ENCODE measurements at regions not wholly inside any gene's neighbourhood (a gene's known extent, or its start where the extent isn't known, plus 50 kb on each side); places are given as distances from the start of the nearest gene placed in this dataset.

- H3K27ac ChIP-seq (ENCODE audit: low read length), result no peak overlapping the region
- H2AFZ ChIP-seq (ENCODE audit: low read length), result 0 out of 2 replicates have a peak overlapping the region, but pooled peaks have one; percentile 15
- POLR2A ChIA-PET (ENCODE audit: unreplicated experiment), result no interaction called here
- CTCF ChIA-PET, result no interaction called here
- H3K4me3 ChIP-seq (ENCODE audit: low read length), result no peak overlapping the region
- H3K9me3 ChIP-seq (ENCODE audit: low read length), result no peaks in the 10 kb centered on the region
- no peaks in the 10 kb centered on the region for H3K9me2 ChIP-seq (replicated peaks; ENCODE audit: low read length)
- H3K27me3 ChIP-seq (ENCODE audit: low read length), result no peaks in the 10 kb centered on the region
- ATAC-seq, result no peak
- no peaks in the 10 kb centered on the region for H3K79me2 ChIP-seq (ENCODE audit: low read length)
- DNase-seq, result no peak
- H3K4me2 ChIP-seq (ENCODE audit: low read length), result peak overlapping the region; percentile 42; the same call in 1 of the 2 replicates
- no peaks in the 10 kb centered on the region for H4K20me1 ChIP-seq (ENCODE audit: low read length)
- H3K9ac ChIP-seq (ENCODE audit: low read length), result no peak overlapping the region
- H3F3A ChIP-seq (ENCODE audit: low read length, unreplicated experiment), result no peaks in the 10 kb centered on the region
- no peak for TF ChIP-seq CTCF (conservative IDR thresholded peaks at IDR 0.05; ENCODE audit: low read depth, low read length)
- TF ChIP-seq EZH2phosphoT487 (IDR thresholded peaks at IDR 0.05; ENCODE audit: borderline replicate concordance, low read length), result no peak
- TF ChIP-seq EZH2 (IDR thresholded peaks at IDR 0.05; ENCODE audit: low read length, unreplicated experiment), result no peak
- intact Hi-C loops (cut with micrococcal nuclease), result no loop called here
- no peaks in the 10 kb centered on the region for H3K36me3 ChIP-seq (ENCODE audit: low read depth, low read length)
- BruUV-seq (replicated peaks), result no TSS peak
- H3K4me1 ChIP-seq (ENCODE audit: insufficient read depth, low read length), result peaks cover 10% of the 10 kb centered on the region; the same call in 1 of the 2 replicates
These were observed 114.8 kb downstream of the METRNL start for GRCh38 chr17:83194186-83194561.

- intact Hi-C loops (cut with micrococcal nuclease), result no loop called here
- no peak overlapping the region for H3K4me2 ChIP-seq (ENCODE audit: low read length)
- no peaks in the 10 kb centered on the region for H3K79me2 ChIP-seq (ENCODE audit: low read length)
- H3K4me1 ChIP-seq (ENCODE audit: insufficient read depth, low read length), result peaks cover 17% of the 10 kb centered on the region
- ATAC-seq, result no peak
- H3K9me2 ChIP-seq (replicated peaks; ENCODE audit: low read length), result no peaks in the 10 kb centered on the region
- H3K4me3 ChIP-seq (ENCODE audit: low read length), result no peak overlapping the region
- no peaks in the 10 kb centered on the region for H4K20me1 ChIP-seq (ENCODE audit: low read length)
- no TSS peak for BruUV-seq (replicated peaks)
- H3K9me3 ChIP-seq (ENCODE audit: low read length), result no peaks in the 10 kb centered on the region
- ChIA-PET POLR2A (ENCODE audit: unreplicated experiment) (no interaction called here), CTCF (no interaction called here)
- DNase-seq, result no peak
- no peak overlapping the region for H3K9ac ChIP-seq (ENCODE audit: low read length)
- H3F3A ChIP-seq (ENCODE audit: low read length, unreplicated experiment), result no peaks in the 10 kb centered on the region
- no peaks in the 10 kb centered on the region for H3K36me3 ChIP-seq (ENCODE audit: low read depth, low read length)
- TF ChIP-seq CTCF (conservative IDR thresholded peaks at IDR 0.05; ENCODE audit: low read depth, low read length), result no peak
- H2AFZ ChIP-seq (ENCODE audit: low read length), result no peak overlapping the region
- no peak overlapping the region for H3K27ac ChIP-seq (ENCODE audit: low read length)
- no peaks in the 10 kb centered on the region for H3K27me3 ChIP-seq (ENCODE audit: low read length)
These were observed 115.4 kb downstream of the METRNL start for GRCh38 chr17:83194761-83195329.

GRCh38 chr17:83195330-83196023 lies 116.1 kb downstream of the METRNL start:
- H2AFZ ChIP-seq (ENCODE audit: low read length), result no peak overlapping the region
- no peak for TF ChIP-seq EZH2phosphoT487 (IDR thresholded peaks at IDR 0.05; ENCODE audit: borderline replicate concordance, low read length)
- no peak for TF ChIP-seq CTCF (conservative IDR thresholded peaks at IDR 0.05; ENCODE audit: low read depth, low read length)
- no peak for TF ChIP-seq EZH2 (IDR thresholded peaks at IDR 0.05; ENCODE audit: low read length, unreplicated experiment)
- no peaks in the 10 kb centered on the region for H3K9me2 ChIP-seq (replicated peaks; ENCODE audit: low read length)
- H3K9ac ChIP-seq (ENCODE audit: low read length), result no peak overlapping the region
- H3F3A ChIP-seq (ENCODE audit: low read length, unreplicated experiment), result no peaks in the 10 kb centered on the region
- no peak overlapping the region for H3K4me3 ChIP-seq (ENCODE audit: low read length)
- ChIA-PET CTCF (no interaction called here), POLR2A (ENCODE audit: unreplicated experiment) (no interaction called here)
- H3K27me3 ChIP-seq (ENCODE audit: low read length), result no peaks in the 10 kb centered on the region
- no TSS peak for BruUV-seq (replicated peaks)
- intact Hi-C loops (cut with micrococcal nuclease), result no loop called here
- H4K20me1 ChIP-seq (ENCODE audit: low read length), result no peaks in the 10 kb centered on the region
- no peaks in the 10 kb centered on the region for H3K79me2 ChIP-seq (ENCODE audit: low read length)
- H3K4me1 ChIP-seq (ENCODE audit: insufficient read depth, low read length), result peaks cover 23% of the 10 kb centered on the region
- ATAC-seq (no peak), DNase-seq (no peak)
- no peak overlapping the region for H3K27ac ChIP-seq (ENCODE audit: low read length)
- H3K9me3 ChIP-seq (ENCODE audit: low read length), result no peaks in the 10 kb centered on the region
- no peak overlapping the region for H3K4me2 ChIP-seq (ENCODE audit: low read length)
- H3K36me3 ChIP-seq (ENCODE audit: low read depth, low read length), result no peaks in the 10 kb centered on the region

Measured in PC-3 (cell line).